ENCODE measurements at regions not wholly inside any gene's neighbourhood (a gene's known extent, or its start where the extent isn't known, plus 50 kb on each side); places are given as distances from the start of the nearest gene placed in this dataset.

DNA sequence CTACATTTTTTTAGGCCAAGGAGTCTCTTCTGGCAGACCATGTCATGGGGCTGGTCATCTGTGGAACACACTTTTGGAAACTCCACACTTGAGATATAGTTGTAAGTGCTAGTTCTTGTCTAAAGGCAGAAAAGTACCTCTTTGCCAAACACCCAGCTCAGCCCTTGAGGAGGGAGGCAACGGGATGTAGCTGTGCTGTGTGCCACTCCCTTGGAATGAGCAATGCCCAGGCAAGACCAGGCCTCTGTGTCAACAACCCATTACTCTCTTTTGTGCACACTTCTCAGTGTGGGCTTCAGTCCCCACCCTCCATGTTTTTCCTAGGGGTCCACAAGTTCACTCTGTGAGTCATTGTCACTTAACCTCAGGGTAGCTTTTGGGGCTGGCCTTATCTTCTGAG is 528.3 kb upstream of the CFAP20DC start:
- H3K27ac Mint-ChIP-seq (ENCODE audit: unreplicated experiment) = no peak overlapping the region
- no peak overlapping the region for H3K4me3 Mint-ChIP-seq (ENCODE audit: unreplicated experiment)
- Histone ChIP-seq H4K20me1 (ENCODE audit: insufficient read depth, low read length) (no peaks in the 10 kb centered on the region), H3K27ac (ENCODE audit: low read depth, low read length) (no peak overlapping the region), H3K36me3 (ENCODE audit: insufficient read depth, low read length) (no peaks in the 10 kb centered on the region), H3K4me3 (ENCODE audit: insufficient read depth, low read depth, low read length) (no peak overlapping the region), H3K79me2 (ENCODE audit: insufficient read depth, low read length) (no peaks in the 10 kb centered on the region), H3K4me2 (ENCODE audit: low read length) (no peak overlapping the region), H3K27me3 (ENCODE audit: insufficient read depth, low read length) (no peaks in the 10 kb centered on the region), H3K9ac (ENCODE audit: low read length) (no peak overlapping the region), H3K4me1 (ENCODE audit: insufficient read depth, low read length) (no peaks in the 10 kb centered on the region), H3K9me3 (ENCODE audit: insufficient read depth, low read depth, low read length) (no peaks in the 10 kb centered on the region), H2AFZ (ENCODE audit: low read depth, low read length) (no peak overlapping the region)
- H3K27me3 Mint-ChIP-seq (ENCODE audit: low read depth, unreplicated experiment) = no peaks in the 10 kb centered on the region
- no peaks in the 10 kb centered on the region for H3K4me1 Mint-ChIP-seq (ENCODE audit: low read depth, unreplicated experiment)
- TF ChIP-seq EZH2 (IDR thresholded peaks at IDR 0.05; ENCODE audit: insufficient read depth, low read length) = no peak
- TF ChIP-seq, protein P1, sequence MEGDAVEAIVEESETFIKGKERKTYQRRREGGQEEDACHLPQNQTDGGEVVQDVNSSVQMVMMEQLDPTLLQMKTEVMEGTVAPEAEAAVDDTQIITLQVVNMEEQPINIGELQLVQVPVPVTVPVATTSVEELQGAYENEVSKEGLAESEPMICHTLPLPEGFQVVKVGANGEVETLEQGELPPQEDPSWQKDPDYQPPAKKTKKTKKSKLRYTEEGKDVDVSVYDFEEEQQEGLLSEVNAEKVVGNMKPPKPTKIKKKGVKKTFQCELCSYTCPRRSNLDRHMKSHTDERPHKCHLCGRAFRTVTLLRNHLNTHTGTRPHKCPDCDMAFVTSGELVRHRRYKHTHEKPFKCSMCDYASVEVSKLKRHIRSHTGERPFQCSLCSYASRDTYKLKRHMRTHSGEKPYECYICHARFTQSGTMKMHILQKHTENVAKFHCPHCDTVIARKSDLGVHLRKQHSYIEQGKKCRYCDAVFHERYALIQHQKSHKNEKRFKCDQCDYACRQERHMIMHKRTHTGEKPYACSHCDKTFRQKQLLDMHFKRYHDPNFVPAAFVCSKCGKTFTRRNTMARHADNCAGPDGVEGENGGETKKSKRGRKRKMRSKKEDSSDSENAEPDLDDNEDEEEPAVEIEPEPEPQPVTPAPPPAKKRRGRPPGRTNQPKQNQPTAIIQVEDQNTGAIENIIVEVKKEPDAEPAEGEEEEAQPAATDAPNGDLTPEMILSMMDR (IDR thresholded peaks at IDR 0.05; ENCODE audit: insufficient read depth, low read depth, low read length) = no peak
- H3K9me3 Mint-ChIP-seq (ENCODE audit: unreplicated experiment) = no peaks in the 10 kb centered on the region
- DNase-seq (ENCODE audit: low read depth) (no peak), FAIRE-seq (no peak)
- no peaks in the 10 kb centered on the region for H3K36me3 Mint-ChIP-seq (ENCODE audit: low read depth, unreplicated experiment)

- no peaks in the 10 kb centered on the region for H3K4me1 Mint-ChIP-seq (ENCODE audit: low read depth, unreplicated experiment)
- H3K27ac Mint-ChIP-seq (ENCODE audit: unreplicated experiment) = no peak overlapping the region
- Histone ChIP-seq H2AFZ (ENCODE audit: low read depth, low read length) (no peak overlapping the region), H3K4me3 (ENCODE audit: insufficient read depth, low read depth, low read length) (no peak overlapping the region), H3K36me3 (ENCODE audit: insufficient read depth, low read length) (no peaks in the 10 kb centered on the region), H3K27ac (ENCODE audit: low read depth, low read length) (no peak overlapping the region), H3K27me3 (ENCODE audit: insufficient read depth, low read length) (no peaks in the 10 kb centered on the region), H3K79me2 (ENCODE audit: insufficient read depth, low read length) (no peaks in the 10 kb centered on the region), H3K4me1 (ENCODE audit: insufficient read depth, low read length) (no peaks in the 10 kb centered on the region), H3K9me3 (ENCODE audit: insufficient read depth, low read depth, low read length) (no peaks in the 10 kb centered on the region), H3K4me2 (ENCODE audit: low read length) (no peak overlapping the region), H4K20me1 (ENCODE audit: insufficient read depth, low read length) (no peaks in the 10 kb centered on the region), H3K9ac (ENCODE audit: low read length) (no peak overlapping the region)
- H3K36me3 Mint-ChIP-seq (ENCODE audit: low read depth, unreplicated experiment) = no peaks in the 10 kb centered on the region
- H3K4me3 Mint-ChIP-seq (ENCODE audit: unreplicated experiment) = no peak overlapping the region
- H3K9me3 Mint-ChIP-seq (ENCODE audit: unreplicated experiment) = peaks cover 4% of the 10 kb centered on the region
- FAIRE-seq (no peak), DNase-seq (ENCODE audit: low read depth) (no peak)
- H3K27me3 Mint-ChIP-seq (ENCODE audit: low read depth, unreplicated experiment) = peaks cover 5% of the 10 kb centered on the region
- TF ChIP-seq, protein P1 (IDR thresholded peaks at IDR 0.05; ENCODE audit: insufficient read depth, low read depth, low read length) = no peak
- no peak for TF ChIP-seq EZH2 (IDR thresholded peaks at IDR 0.05; ENCODE audit: insufficient read depth, low read length)
These were observed 526.8 kb upstream of the CFAP20DC start for GRCh38 chr3:59576606-59577005.

DNA sequence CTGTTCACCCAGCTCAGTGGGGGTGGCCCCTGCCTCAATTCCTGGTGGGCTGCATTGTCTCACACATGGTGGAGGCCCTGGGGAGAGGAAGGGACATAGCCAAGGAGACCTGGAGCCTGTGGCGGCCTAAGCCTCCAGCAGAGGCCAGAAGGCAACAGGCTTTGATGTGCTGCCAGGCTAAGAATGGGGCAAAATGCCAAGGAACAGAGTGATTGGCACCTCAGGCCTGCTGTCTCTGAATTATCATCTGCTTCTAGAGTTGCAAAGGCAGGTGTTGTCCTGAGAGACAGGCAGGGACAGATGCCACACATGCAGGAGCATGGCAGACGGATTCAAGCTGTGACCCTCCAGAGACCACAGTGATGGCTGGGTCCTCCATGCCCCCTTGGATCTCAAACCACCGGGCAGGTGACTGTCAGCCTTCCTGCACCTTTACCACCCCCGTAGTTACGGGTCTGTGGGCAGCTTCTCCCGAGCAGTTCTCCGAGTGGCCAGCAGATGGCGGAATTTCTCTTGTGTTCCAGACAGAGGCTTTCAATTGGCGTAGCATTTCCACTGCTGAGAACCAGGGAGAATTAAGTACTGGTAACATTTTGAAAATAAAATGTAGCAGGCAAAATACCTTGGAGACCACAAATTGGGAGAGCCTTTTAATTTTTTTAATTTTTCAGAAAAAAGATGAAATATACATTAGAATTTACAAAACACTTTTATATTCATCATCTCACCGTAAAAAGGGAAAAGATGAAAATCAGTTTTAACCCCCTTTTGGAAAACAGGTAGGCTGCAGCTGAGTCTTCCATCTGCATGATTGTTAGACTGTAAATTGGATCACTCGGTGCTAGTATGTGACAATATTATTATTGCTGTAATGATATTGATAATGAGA is 525.5 kb upstream of the CFAP20DC start:
- Mint-ChIP-seq H3K9me3 (ENCODE audit: unreplicated experiment) (peaks cover 4% of the 10 kb centered on the region), H3K4me1 (ENCODE audit: low read depth, unreplicated experiment) (no peaks in the 10 kb centered on the region), H3K36me3 (ENCODE audit: low read depth, unreplicated experiment) (no peaks in the 10 kb centered on the region), H3K4me3 (ENCODE audit: unreplicated experiment) (no peak overlapping the region), H3K27me3 (ENCODE audit: low read depth, unreplicated experiment) (peaks cover 7% of the 10 kb centered on the region), H3K27ac (ENCODE audit: unreplicated experiment) (no peak overlapping the region)
- H3K79me2 ChIP-seq (ENCODE audit: insufficient read depth, low read length) = no peaks in the 10 kb centered on the region
- H3K36me3 ChIP-seq (ENCODE audit: insufficient read depth, low read length) = no peaks in the 10 kb centered on the region
- H2AFZ ChIP-seq (ENCODE audit: low read depth, low read length) = peak overlapping the region; percentile 3
- FAIRE-seq = peak; percentile 66
- no peaks in the 10 kb centered on the region for H4K20me1 ChIP-seq (ENCODE audit: insufficient read depth, low read length)
- H3K4me2 ChIP-seq (ENCODE audit: low read length) = no peak overlapping the region
- no peak overlapping the region for H3K4me3 ChIP-seq (ENCODE audit: insufficient read depth, low read depth, low read length)
- H3K9me3 ChIP-seq (ENCODE audit: insufficient read depth, low read depth, low read length) = no peaks in the 10 kb centered on the region
- TF ChIP-seq EZH2 (IDR thresholded peaks at IDR 0.05; ENCODE audit: insufficient read depth, low read length) = no peak
- TF ChIP-seq, protein P1 (IDR thresholded peaks at IDR 0.05; ENCODE audit: insufficient read depth, low read depth, low read length) = peak; percentile 93
- H3K27me3 ChIP-seq (ENCODE audit: insufficient read depth, low read length) = no peaks in the 10 kb centered on the region
- DNase-seq (ENCODE audit: low read depth) = peak; percentile 46
- H3K27ac ChIP-seq (ENCODE audit: low read depth, low read length) = no peak overlapping the region
- H3K9ac ChIP-seq (ENCODE audit: low read length) = no peak overlapping the region
- no peaks in the 10 kb centered on the region for H3K4me1 ChIP-seq (ENCODE audit: insufficient read depth, low read length)
